NCI-H446 (cell line): ENCODE measurements at regions not wholly inside any gene's neighbourhood (a gene's known extent, or its start where the extent isn't known, plus 50 kb on each side); places are given as distances from the start of the nearest gene placed in this dataset.

Experiments
- DNase-seq, 2 experiments: peaks; one replicate each; lab custom pipeline; 2025; lab: John Stamatoyannopoulos, UW

DNA sequence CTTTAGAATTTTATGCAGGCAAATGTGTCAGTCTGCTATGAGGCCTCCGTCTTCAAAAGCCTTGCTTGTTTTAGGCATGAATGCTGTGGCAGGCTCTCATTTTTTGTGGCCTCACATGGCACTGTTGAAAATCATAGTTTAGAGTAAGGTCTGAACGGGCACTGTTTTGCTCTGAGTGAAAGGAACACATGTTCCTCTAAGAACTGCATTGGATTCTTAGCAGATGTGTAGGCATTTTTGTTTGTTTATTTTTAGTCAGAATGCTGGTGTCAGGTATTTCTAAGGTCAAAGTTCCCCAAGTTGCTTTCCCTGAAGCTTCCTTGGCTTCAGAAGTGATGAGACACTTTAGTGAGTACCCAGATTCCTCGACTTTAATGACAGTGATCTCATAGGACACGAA is 173.7 kb downstream of the HS3ST3B1 start:
- DNase-seq = no peak

DNA sequence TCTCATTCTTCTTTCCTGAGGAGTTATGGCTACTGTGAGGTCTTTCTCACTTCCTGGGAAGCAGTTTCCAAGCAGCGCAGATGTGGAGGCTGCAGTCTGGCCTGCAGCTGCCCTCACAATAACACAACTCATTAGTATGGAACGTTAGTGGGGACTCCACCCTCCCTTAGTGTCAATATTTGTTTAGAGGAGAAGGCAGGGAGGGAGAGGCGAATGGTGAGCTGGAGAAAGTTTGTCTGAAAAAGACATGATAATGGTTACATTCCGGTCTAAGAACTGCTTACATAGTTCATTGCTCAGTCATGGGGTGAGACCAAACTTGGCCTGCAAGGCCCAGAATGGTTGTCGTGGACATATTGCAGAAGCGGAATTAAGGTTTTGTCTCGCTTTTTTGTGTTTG is 170.2 kb downstream of the HS3ST3B1 start:
- DNase-seq = no peak

DNA sequence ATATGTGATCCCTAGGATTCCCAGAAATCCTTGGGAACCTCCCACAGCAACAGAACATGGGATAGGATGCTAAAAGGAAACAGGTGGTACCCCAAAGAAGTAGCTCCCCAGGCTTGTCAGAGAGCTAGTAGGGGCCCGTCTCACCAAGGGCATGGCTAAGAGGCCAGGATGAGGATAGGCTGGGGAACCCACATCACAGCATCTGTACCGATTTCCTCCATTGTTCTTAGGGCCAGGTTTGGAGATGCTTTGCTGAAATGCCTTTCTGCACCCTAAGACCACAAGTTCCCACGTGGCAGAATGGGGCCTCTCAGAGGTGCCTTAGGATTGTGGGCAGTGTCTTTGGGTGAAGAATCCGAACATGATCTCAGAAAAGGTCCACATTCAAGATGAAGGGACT is 169.5 kb downstream of the HS3ST3B1 start:
- no peak for DNase-seq

DNA sequence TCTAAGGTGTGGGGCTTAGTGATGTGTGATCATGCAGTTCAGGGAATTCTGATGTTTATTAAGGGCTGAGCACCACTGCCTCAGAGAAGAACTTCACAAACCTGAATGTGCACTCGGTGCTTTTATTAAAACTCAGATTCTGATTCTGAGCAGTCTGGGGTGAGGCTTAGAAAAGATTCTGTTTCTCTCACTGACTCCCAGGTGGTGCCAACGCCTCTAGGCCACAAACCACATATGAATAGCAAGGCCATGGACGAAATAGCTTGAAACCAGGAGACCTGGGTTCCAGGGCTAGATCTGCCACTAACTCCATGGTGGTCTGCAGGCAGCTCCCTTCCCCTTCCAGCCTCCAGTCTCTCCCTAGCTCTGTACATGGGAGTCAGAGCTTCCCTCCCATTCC is 169.1 kb downstream of the HS3ST3B1 start:
- DNase-seq = no peak

DNA sequence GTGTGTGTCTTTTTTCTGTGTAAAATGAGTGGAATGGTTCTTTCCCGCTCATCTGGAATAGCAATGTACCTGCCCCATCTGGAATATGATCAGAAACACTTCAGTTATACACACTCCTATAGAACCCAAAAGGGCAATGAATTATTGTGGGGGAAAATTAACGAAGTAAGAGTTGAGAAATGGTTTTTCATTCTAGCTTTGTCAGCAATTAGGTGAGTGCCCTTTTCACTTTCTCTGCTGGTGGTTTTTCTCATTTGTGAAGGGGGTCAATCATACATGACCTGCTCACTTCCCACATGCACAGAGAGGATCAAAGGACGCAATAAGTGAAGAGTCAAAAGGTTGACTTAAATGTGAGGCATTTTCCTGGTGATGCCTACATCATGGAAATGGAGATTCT is 168.0 kb downstream of the HS3ST3B1 start:
- DNase-seq = no peak

DNA sequence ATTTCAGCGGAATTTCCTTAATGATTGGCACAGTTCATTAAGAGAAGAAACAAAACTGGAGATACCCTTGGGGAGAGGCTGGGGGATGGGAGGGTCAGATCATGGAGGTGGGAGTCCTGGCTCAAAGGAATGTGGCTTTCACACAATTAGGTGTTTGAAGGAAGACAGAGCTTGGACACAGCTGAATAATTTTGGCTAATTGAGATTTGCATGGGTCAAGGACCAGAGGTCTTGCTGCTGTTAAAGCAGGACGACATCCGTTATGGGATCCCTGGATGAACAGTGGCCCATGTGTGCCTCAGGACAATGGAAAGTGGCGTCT is 160.3 kb downstream of the HS3ST3B1 start:
- no peak for DNase-seq

DNA sequence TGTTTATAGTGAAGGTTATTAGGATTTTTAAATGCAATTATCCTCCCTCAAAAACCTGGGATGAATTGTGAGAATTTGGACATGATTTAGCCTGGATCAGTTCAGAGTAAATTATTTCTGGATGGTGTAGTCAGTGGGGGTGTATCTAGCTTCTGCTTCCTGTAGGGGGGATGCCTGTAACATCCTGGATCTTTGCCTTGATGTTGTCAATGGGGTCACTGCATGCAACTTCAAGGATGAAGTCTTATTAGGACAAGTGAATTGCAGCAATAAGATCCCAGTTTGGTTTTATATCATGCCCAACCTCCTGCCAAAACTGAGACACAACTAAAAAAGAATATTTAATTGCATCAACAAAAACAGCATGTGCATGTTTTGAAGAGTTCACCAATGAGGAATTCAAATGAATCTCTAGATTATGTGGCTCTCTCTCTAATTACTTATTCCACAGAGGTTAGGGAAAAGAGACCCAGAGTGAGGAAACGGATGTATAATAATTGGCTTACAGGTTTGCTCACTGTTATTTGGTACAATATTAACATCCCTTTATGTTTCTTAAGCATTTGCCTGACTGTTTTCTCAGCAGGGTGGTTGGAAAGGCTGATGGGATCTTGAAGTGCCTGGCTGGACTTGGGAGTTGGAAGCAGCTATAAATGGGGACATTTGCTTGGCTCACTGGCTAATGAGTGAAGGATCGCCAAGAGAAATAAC is 159.8 kb downstream of the HS3ST3B1 start:
- no peak for DNase-seq

DNA sequence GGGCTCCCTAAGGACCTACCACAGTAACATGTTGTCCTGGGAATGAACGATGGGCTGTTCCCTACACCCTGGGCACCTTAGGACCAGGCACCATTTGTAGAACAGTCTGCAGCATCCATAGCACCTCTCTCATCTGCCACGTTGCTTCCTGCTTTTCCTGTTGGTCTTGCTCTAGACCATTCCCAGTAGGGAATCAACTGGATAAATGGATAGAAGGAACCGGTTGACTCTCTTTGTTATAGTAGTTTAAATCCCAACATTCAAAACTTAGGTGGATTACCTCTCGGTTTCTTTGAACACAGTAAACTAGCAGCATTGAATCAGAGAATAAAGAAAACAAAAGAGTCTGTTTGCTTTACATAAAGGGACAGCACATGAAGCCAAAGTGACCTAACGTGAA is 159.1 kb downstream of the HS3ST3B1 start:
- no peak for DNase-seq

DNA sequence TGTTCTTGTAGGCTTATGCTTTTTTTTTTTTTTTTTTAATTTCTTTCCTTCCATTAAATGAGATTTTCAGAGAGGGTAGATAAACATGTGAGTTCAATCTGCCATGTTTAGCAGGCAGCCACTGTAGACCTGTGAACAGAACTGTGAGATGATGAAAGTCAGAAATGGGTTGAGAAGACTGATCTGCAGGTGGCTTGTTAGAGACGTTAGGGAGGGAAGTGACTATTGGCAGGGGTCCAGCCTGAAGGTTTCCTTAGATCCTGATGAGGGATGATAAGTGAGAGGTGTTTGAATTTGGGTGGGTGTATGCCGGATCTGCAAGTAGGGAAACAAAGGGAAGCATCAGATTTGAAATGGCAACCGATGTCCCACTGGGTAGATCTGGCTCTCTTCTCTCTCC is 157.8 kb downstream of the HS3ST3B1 start:
- DNase-seq = no peak

DNA sequence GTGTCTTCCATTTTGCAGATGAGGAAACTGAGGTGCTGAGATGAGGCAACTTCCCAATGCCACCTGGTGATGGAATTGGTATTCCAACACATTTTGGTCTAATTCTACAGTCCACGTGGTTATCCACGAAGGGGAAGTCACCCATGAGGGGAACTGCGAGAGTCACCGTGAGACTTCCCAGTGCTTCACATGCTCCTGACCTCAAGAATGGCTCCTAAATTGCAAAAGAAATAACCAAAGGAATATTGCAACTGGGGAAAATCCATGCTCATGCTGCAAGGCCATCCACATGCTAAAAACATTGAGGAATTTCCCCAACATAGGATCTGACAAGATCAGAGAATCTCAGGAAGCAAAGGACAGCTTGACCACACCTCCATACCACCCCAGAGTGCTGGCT is 153.9 kb downstream of the HS3ST3B1 start:
- DNase-seq = no peak

DNA sequence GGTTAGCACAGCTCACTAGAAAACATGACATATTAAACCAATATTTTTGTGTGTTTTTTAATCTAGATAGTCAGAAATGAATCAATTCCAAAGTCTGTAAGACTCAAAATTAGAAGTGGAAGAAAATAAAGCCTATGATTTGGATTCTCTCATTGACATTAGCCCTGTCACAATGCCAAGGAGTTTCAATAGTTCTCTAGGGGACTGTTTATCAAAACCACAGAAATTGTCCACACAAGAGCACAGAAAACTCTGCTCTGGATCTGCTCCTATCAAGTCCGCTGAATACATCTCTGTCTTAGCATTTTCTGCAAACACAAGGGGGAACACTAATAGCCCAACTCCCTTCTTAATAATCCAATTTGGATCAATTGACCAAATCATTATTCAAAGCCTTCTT is 152.0 kb downstream of the HS3ST3B1 start:
- no peak for DNase-seq

DNA sequence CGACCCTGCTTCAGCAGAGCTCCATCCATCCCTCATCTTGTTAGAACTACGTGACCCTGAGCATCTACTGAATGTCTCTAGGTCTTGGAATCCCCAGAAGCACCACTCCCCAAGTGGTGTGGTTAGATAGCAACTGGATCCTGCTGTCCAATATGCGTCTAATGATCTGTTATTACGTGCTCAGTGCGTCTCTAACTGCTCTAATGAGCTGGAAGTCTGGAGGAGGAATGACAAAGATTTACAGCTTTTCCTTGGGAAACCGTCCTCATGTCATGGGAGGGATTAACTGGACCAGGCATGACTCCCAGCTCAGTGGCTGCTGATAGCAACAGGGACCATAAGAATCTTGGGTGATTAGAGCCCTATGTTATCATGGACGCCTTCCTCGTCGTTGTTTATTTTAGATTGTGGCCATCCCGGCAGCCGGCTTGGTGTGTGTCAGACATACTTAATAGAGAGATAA is 150.9 kb downstream of the HS3ST3B1 start:
- DNase-seq = no peak

DNA sequence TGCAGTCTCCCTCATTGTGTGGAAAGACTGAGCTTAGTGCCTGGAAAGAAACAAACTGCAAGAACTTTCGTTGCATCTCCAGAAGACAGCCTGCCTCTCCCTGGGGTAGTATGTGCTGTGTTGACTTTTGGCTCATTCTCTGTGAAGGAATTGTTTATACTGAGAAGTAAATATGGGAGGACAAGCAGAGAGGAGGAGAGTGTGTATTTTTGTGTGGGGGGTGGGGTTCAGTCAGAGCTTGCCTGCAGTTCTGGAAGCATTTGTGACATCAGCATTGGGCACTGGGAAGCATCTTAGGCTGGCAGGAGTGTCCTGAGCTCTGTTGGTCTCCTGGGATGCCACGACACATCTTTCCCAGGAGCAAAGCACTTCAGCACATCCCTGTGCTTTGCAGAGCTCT is 147.9 kb downstream of the HS3ST3B1 start:
- DNase-seq = no peak

DNA sequence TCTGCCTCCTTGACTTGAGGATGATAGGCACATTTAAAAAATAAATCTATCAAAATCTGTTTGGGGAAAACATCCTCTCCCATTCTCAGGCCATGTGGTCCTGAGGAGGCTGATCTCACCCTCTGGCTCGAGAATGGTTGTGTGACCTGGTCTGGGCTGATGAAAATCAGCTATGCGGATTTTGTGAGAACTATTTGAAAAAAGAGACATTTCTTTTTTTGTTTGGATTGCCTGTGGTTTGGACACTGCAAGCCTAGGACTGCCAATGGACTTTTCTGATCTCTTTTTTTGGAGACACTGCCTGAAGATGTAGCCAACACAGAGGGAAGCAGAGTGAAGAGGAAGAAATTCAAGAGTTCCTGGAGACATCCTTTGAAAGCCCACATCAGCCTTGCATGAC is 145.9 kb downstream of the HS3ST3B1 start:
- DNase-seq = no peak

DNA sequence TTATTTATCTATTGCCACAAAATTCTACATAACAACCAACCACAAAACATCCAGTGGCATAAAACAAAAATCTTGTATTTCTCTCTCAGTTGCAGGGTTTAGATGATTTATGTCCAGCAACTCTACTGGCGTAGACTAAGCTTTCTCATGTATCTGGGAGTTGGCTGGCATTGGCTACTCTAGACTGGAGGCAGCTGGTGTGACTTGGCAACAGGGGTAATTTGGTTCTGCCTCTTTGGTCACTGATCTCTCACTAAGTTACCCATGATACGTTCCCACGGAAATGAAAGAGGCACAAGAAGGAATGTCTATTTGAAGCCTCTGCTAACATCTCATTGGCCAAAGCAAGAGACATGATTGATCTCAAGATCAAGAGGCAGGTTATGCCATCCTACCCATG is 144.0 kb downstream of the HS3ST3B1 start:
- DNase-seq = no peak

DNA sequence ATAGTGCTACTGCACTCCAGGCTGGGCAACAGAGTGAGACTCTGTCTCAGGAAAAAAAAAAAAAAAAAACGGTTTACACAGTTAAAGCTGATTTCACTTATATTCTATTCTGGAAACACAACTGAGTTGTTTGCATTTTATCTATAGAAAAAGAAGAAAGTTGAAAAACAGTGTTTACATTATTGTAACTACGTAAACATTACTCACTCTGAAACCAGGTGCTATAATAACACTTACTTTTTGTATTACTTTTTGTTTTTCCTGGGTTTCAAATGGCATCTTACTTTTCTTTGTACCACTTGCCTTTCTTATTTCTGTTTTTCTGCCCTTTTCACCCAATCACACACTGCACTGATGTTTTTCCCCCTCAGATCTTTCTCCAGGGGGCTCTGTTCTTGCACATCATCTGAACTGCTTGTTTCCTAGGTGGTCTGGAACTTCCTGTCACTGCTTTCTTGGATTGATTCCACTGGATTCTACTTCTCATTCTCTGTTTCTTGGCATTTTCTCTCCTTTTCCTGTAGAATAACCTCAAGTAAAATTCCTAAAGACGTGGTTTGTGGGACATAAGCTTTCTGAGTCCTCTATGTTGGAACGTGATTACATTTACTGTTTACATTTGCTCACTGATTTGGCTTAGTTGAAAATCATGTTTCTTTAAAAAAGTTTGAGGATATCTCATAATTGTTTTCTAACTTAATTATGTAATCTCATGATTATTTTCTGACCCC is 142.1 kb downstream of the HS3ST3B1 start:
- DNase-seq = no peak

DNA sequence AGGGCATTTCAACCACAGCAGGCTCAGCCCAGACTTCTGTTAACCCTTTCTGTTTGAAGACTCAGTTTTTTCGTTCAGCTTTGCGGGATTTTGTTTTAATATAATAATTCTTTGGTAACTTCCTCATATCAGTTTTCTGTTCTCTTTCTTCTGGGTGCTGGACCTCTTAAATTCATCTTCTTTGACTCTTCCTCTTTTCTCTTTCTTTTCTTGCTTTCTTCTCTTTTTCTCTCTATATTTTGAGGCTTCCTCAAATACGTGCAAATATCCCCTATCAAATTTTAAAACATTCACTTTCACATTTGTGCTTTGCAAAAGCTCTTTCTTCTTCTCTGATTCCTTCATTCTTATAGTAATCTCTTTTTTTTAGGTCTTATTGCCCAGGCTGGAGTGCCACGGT is 136.3 kb downstream of the HS3ST3B1 start:
- no peak for DNase-seq

DNA sequence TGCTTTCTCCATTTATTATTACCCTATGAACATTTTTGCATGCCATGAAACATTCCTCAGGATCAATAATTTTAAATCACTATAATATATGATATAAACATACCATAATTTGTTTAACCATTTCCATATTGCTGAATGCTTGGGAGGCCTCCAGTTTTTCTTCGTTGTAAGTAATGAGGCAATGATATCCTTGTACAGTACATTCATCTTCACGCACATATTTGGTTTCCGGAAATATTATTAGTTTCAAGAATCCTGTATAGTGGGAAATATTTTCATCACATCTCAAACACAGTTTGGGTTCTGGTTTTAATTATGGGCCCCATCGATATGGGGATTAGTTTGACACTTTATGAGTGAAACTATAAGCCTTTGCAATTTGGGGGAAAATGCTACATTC is 135.4 kb downstream of the HS3ST3B1 start:
- no peak for DNase-seq

DNA sequence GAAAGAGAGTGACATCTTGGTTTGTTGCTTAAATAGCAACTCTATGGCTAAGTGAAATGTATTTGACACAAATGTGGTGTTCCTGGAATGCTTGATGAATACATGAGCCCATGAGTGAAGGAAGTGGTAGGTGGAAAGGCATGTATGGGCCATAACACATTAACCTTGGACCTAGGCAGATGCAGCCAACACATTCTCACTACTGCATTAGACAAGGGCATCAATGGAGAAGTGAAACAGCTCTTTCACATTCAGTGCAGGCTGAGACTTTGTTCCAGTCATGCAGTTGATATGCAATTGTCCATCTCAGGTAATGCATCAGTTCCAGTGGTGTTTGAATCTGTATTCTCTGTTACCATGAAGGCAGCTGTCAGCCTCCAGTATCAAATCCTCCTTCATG is 133.6 kb downstream of the HS3ST3B1 start:
- no peak for DNase-seq

DNA sequence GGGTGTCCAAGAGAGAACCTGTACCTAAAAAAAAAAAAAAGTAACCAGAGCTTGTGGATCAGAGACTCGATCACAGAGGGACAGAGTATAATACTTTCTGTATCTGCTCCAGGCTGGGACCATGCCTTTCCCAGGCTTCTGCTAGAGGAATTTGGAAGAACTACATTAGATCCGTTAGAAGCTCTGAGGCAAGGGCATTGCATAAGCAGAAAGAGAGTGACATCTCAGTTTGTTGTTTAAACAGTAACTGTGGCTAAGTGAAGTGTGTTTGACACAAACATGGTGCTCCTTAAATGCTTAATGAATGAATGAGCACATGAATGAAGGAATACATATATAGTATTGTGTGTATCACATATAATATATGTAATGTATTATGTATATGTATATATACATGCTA is 131.2 kb downstream of the HS3ST3B1 start:
- DNase-seq = no peak

DNA sequence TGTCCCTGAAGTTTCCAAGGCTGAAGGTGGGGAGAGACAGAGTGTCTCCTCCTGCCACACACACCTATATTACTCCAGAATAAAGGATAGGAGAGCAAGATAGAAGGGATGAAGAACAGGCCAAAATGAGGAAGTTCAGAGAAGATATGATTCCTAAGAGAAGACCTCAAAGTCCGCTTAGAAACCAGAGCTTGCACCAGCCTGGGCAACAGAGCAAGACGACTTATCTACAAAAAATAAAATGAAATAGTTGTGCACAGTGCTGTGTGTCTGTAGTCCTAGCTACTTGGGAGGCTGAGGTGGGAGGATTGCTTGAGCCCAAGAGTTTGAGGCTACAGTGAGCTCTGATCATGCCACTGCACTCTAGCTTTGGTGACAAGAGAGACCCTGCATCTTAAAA is 128.2 kb downstream of the HS3ST3B1 start:
- no peak for DNase-seq

DNA sequence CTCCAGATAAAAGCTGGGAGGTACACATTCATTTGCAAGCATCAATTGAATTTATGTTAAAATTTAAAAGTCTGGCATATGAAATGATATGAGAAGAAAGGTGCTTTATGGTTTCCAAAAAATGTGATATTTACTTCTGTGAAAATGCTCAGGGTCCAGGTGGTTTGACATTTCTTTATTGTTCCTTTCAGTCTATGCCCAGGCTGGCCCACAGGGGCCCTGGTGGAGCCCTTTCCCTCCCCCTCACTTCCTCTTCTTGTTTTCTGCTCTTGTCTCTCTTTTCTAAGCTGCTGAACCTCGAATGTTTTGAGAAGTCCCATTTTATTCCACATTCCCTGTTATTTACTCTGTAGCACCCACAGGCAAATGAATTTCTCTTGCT is 127.8 kb downstream of the HS3ST3B1 start:
- no peak for DNase-seq

DNA sequence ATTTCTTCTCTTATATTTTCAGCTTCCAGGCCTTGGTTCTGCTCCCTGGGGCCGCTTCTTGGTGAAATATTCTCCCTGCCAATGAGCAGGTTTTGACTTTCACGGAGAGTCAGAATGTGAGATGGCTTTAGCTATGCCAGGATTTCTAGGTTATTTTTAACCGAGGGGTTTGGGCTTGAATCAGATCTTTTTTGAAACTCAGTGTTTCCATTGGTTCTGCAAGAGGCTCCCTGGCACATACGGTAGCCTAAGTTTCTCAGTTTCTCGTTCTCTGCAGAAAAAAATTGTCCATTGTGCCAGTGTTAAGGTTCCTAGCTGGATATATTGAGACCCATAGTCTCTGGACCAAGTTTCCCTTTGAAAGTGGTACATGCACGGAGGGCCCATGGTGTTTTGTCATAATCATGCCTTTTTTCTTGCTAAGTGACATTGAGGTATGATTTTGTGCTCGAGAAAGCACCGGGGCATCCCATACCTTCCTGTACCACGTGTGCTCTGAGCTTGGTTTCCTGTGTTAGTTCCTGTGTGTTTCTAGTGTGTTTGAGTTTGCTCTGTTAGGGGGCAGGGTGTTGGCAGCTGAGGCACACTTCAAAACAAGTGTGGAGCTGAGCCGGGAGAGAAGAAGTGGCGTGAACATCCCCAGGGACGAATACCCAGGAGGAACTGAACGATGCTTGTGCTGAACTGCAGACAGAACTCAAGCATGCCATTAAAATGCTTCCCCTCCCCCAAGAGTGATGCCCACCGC is 127.2 kb downstream of the HS3ST3B1 start:
- no peak for DNase-seq
